SK-N-SH (cell line): ENCODE measurements at regions not wholly inside any gene's neighbourhood (a gene's known extent, or its start where the extent isn't known, plus 50 kb on each side); places are given as distances from the start of the nearest gene placed in this dataset.
A peak's percentile ranks its signal among the peaks of the same experiment; 100 is the strongest.

Experiments used
- CTCF ChIA-PET: fragments of 300-600, 350-600 bp; formaldehyde crosslinking; extraction: SDS; loops from one replicate; lab custom pipeline; 2021; lab: Yijun Ruan, JAX
- POLR2A ChIA-PET: fragments of 350-600 bp; sonication (Branson Sonifier 250); formaldehyde crosslinking; extraction: SDS; loops from one replicate; lab custom pipeline; 2020; ENCODE audit warnings: antibody characterized with exemption, inconsistent platforms; lab: Yijun Ruan, JAX
- DNase-seq: peaks from one replicate; pipeline ENCODE4 v3.0.0; 2012
- H2AFZ ChIP-seq: fragments of 200-600 bp; sonication (generic); 2 replicates; pipeline ENCODE4 v1.8.1; 2016; ENCODE audit warnings: antibody characterized with exemption, mild to moderate bottlenecking, low read depth
- H3F3A ChIP-seq: fragments of 200-600 bp; sonication (generic); replicated peaks from 2 replicates; pipeline ENCODE3; 2016; ENCODE audit warnings: antibody characterized with exemption, mild to moderate bottlenecking; ENCODE audit not compliant: insufficient read depth
- H3K27ac ChIP-seq, 2 experiments: fragments of 200-500 bp in 1 of 2; fragments of 200-600 bp in 1 of 2; sonication (Bioruptor generic) in 1 of 2; sonication (generic), shearing (Covaris generic) in 1 of 2; 2 replicates each; pipeline versions ENCODE4 v1.5.1 to v1.6.1; 2014 to 2016; ENCODE audit warnings: low read depth in 2 of 2, inconsistent platforms in 1 of 2, low read length in 1 of 2, mild to moderate bottlenecking in 1 of 2, mixed read lengths in 1 of 2
- H3K27me3 ChIP-seq: fragments of 200-600 bp; sonication (generic), shearing (Covaris generic); 2 replicates; pipeline ENCODE4 v1.6.1; 2016; ENCODE audit warnings: mixed run types; ENCODE audit not compliant: insufficient read depth
- H3K36me3 ChIP-seq, 2 experiments: fragments of 200-500 bp in 1 of 2; fragments of 200-600 bp in 1 of 2; sonication (Bioruptor generic) in 1 of 2; sonication (generic) in 1 of 2; replicated peaks in 1 of 2; 2 replicates each; pipeline versions ENCODE3 to v1.5.1; 2014 to 2016; ENCODE audit warnings: low read length in 1 of 2, mild to moderate bottlenecking in 1 of 2; ENCODE audit not compliant: insufficient read depth in 2 of 2, control insufficient read depth in 1 of 2
- H3K4me1 ChIP-seq, 2 experiments: fragments of 200-500 bp in 1 of 2; fragments of 200-600 bp in 1 of 2; sonication (Bioruptor generic) in 1 of 2; sonication (generic), shearing (Covaris generic) in 1 of 2; 2 replicates each; pipeline versions ENCODE4 v1.5.1 to v1.6.1; 2014 to 2016; ENCODE audit warnings: low read depth in 1 of 2, low read length in 1 of 2, mixed run types in 1 of 2; ENCODE audit not compliant: insufficient read depth in 2 of 2, control insufficient read depth in 1 of 2
- H3K4me2 ChIP-seq: fragments of 200-600 bp; sonication (generic), shearing (Covaris generic); 2 replicates; pipeline ENCODE4 v1.6.1; 2017; ENCODE audit warnings: mixed run types
- H3K4me3 ChIP-seq, 2 experiments: fragments of 200-500 bp in 1 of 2; fragments of 200-600 bp in 1 of 2; sonication (Bioruptor generic) in 1 of 2; sonication (generic), shearing (Covaris generic) in 1 of 2; 2 replicates each; pipeline versions ENCODE4 v1.5.1 to v1.8.1; 2014 to 2016; ENCODE audit warnings: low read depth in 2 of 2, inconsistent platforms in 1 of 2, low read length in 1 of 2, mild to moderate bottlenecking in 1 of 2, mixed read lengths in 1 of 2, moderate library complexity in 1 of 2
- H3K79me2 ChIP-seq: fragments of 200-600 bp; sonication (generic); 2 replicates; pipeline ENCODE4 v1.8.1; 2017; ENCODE audit warnings: mild to moderate bottlenecking; ENCODE audit not compliant: insufficient read depth
- H3K9ac ChIP-seq: fragments of 200-600 bp; sonication (generic); 2 replicates; pipeline ENCODE4 v1.6.1; 2017; ENCODE audit warnings: mixed run types
- H3K9me2 ChIP-seq: fragments of 200-600 bp; sonication (generic); 2 replicates; pipeline ENCODE4 v1.6.1; 2017; ENCODE audit warnings: mixed run types
- H3K9me3 ChIP-seq: fragments of 200-600 bp; sonication (generic); 2 replicates; pipeline ENCODE4 v1.6.1; 2017; ENCODE audit warnings: mixed run types, mild to moderate bottlenecking, moderate library complexity
- H4K20me1 ChIP-seq: fragments of 200-600 bp; sonication (generic); 2 replicates; pipeline ENCODE4 v1.6.1; 2017; ENCODE audit warnings: mild to moderate bottlenecking, mixed run types; ENCODE audit not compliant: insufficient read depth
- CHD2 ChIP-seq: fragments of 150-350 bp; IDR thresholded peaks from 2 replicates; pipeline ENCODE4 v1.6.1; 2018; ENCODE audit warnings: low read length; ENCODE audit not compliant: partially characterized antibody
- CTCF ChIP-seq: fragments of 200-600 bp; sonication (generic); IDR thresholded peaks from 2 replicates; pipeline ENCODE4 v1.6.1; 2017; ENCODE audit warnings: antibody characterized with exemption, mild to moderate bottlenecking, moderate library complexity
- ELF1 ChIP-seq: IDR thresholded peaks from 2 replicates; pipeline ENCODE4 v1.4.0; 2012
- EP300 ChIP-seq, 2 experiments: IDR thresholded peaks; 2 replicates each; pipeline versions ENCODE4 v1.4.0 to v1.6.1; 2012; ENCODE audit warnings: borderline replicate concordance in 1 of 2, low read depth in 1 of 2, low read length in 1 of 2
- EZH2phosphoT487 ChIP-seq: fragments of 200-600 bp; sonication (generic); IDR thresholded peaks from 2 replicates; pipeline ENCODE4 v1.6.1; 2017; ENCODE audit warnings: low read depth, mixed run types, mild to moderate bottlenecking, antibody characterized with exemption, moderate library complexity, borderline replicate concordance
- FOSL2 ChIP-seq: IDR thresholded peaks from 2 replicates; pipeline ENCODE4 v1.4.0; 2012; ENCODE audit warnings: low read depth, mild to moderate bottlenecking, moderate library complexity, borderline replicate concordance
- GABPA ChIP-seq: IDR thresholded peaks from 2 replicates; pipeline ENCODE4 v1.4.0; 2012; ENCODE audit warnings: low read depth, mild to moderate bottlenecking
- JUND ChIP-seq: IDR thresholded peaks from 2 replicates; pipeline ENCODE4 v1.4.0; 2012
- MAX ChIP-seq: IDR thresholded peaks from 2 replicates; pipeline ENCODE4 v1.4.0; 2012; ENCODE audit warnings: low read depth
- MEF2A ChIP-seq: IDR thresholded peaks from 2 replicates; pipeline ENCODE4 v1.4.0; 2012; ENCODE audit warnings: low read depth, borderline replicate concordance
- NFIC ChIP-seq: IDR thresholded peaks from 2 replicates; pipeline ENCODE4 v1.4.0; 2012; ENCODE audit warnings: borderline replicate concordance
- NRF1 ChIP-seq: IDR thresholded peaks from 2 replicates; pipeline ENCODE4 v1.6.1; 2012; ENCODE audit warnings: low read depth, mild to moderate bottlenecking, low read length
- RFX5 ChIP-seq: IDR thresholded peaks from 2 replicates; pipeline ENCODE4 v1.6.1; 2012; ENCODE audit warnings: mild to moderate bottlenecking, improper control_type of control experiment, low read length
- RXRA ChIP-seq: IDR thresholded peaks from 2 replicates; pipeline ENCODE4 v1.4.0; 2012; ENCODE audit warnings: low read depth, mild to moderate bottlenecking, borderline replicate concordance
- SMC3 ChIP-seq: IDR thresholded peaks from 2 replicates; pipeline ENCODE4 v1.6.1; 2012; ENCODE audit warnings: low read depth, low read length, improper control_type of control experiment
- TAF1 ChIP-seq: IDR thresholded peaks from 2 replicates; pipeline ENCODE4 v1.6.1; 2012; ENCODE audit warnings: low read depth, mild to moderate bottlenecking, low read length, moderate library complexity, borderline replicate concordance
- TEAD4 ChIP-seq: IDR thresholded peaks from 2 replicates; pipeline ENCODE4 v1.4.0; 2012; ENCODE audit warnings: mild to moderate bottlenecking, borderline replicate concordance; ENCODE audit not compliant: insufficient read depth
- USF2 ChIP-seq: fragments of 150-350 bp; IDR thresholded peaks from 2 replicates; pipeline ENCODE4 v1.6.1; 2017; ENCODE audit warnings: antibody characterized with exemption, low read length, low read depth, borderline replicate concordance
- WGBS: methylation state at CpG from one replicate; pipeline ENCODE4 v1.1.6; 2017; ENCODE audit warnings: low lambda C conversion rate; 5-methylcytosine and 5-hydroxymethylcytosine counted together
- TF ChIP-seq, protein P1 (sequence below): IDR thresholded peaks from 2 replicates; pipeline ENCODE4 v1.6.1; 2012; ENCODE audit warnings: mild to moderate bottlenecking, low read depth, low read length, moderate library complexity

DNA sequence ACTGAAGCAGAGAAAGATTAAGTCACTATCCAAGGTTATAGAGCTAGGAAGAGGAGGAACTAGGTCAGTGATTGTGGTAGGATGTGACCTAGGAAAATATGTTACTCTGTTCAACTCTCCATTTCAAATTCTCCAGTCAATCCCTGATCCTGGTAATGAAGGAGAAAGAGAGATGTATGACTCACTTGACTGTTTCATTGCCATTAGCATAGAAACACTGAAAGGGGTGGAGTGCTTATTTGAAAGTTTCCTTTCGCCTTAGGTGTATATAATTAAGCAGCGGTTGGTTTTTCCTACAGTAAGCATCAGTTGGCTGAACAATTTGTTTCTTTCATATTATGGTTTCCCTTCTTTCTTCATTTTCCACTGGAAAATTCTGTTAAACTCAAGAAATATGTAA lies 198.1 kb upstream of the CSNK1A1L start (continued):
- no peak for TF ChIP-seq NRF1
- TF ChIP-seq, protein P1, sequence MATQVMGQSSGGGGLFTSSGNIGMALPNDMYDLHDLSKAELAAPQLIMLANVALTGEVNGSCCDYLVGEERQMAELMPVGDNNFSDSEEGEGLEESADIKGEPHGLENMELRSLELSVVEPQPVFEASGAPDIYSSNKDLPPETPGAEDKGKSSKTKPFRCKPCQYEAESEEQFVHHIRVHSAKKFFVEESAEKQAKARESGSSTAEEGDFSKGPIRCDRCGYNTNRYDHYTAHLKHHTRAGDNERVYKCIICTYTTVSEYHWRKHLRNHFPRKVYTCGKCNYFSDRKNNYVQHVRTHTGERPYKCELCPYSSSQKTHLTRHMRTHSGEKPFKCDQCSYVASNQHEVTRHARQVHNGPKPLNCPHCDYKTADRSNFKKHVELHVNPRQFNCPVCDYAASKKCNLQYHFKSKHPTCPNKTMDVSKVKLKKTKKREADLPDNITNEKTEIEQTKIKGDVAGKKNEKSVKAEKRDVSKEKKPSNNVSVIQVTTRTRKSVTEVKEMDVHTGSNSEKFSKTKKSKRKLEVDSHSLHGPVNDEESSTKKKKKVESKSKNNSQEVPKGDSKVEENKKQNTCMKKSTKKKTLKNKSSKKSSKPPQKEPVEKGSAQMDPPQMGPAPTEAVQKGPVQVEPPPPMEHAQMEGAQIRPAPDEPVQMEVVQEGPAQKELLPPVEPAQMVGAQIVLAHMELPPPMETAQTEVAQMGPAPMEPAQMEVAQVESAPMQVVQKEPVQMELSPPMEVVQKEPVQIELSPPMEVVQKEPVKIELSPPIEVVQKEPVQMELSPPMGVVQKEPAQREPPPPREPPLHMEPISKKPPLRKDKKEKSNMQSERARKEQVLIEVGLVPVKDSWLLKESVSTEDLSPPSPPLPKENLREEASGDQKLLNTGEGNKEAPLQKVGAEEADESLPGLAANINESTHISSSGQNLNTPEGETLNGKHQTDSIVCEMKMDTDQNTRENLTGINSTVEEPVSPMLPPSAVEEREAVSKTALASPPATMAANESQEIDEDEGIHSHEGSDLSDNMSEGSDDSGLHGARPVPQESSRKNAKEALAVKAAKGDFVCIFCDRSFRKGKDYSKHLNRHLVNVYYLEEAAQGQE: no peak

GRCh38 chr13:37302686-37303085 lies 197.2 kb upstream of the CSNK1A1L start:
- 4% methylated on average over 1 of the region's 1 CpG for WGBS
- Histone ChIP-seq H3K36me3 (no peaks in the 10 kb centered on the region), H3K27ac (no peak overlapping the region), H3K9me3 (no peaks in the 10 kb centered on the region), H3K4me3 (no peak overlapping the region), H3K27me3 (no peaks in the 10 kb centered on the region), H3K79me2 (no peaks in the 10 kb centered on the region), H3K9me2 (no peaks in the 10 kb centered on the region), H3K9ac (no peak overlapping the region), H3K4me2 (no peak overlapping the region), H3K4me1 (peaks cover 0 to 4% of the 10 kb centered on the region in 2 experiments; a peak in 1 of 4 replicates), H2AFZ (peak overlapping the region; percentile 20), H3F3A (peaks cover 9% of the 10 kb centered on the region), H4K20me1 (no peaks in the 10 kb centered on the region)
- TF ChIP-seq NFIC (no peak), ELF1 (no peak), TAF1 (no peak), TEAD4 (no peak), NRF1 (no peak), JUND (no peak), SMC3 (no peak), MAX (no peak), CTCF (no peak)
- CTCF ChIA-PET: no interaction called here
- DNase-seq: no peak
- POLR2A ChIA-PET: no interaction called here

DNA sequence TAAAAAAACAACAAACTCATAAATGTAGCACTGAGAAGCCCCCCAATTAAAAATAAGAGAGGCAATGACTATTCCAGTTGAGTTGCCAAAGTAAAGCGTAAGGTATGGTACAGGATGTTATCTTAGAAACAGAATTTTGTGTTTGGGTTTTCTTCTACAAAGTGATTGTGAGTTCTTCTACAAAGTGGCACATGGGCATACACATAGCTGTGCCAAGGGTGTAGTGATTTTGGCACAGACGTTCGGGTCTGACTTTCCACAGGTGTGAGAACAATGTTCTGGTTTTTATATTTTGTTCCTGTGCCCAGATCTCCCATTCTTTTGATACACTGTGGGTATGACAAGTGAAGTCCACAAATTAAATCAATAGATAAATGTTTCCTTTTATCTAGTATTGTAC lies 190.1 kb upstream of the CSNK1A1L start:
- Histone ChIP-seq H4K20me1 (no peaks in the 10 kb centered on the region), H3K9me2 (no peaks in the 10 kb centered on the region), H3K36me3 (no peaks in the 10 kb centered on the region), H3K79me2 (no peaks in the 10 kb centered on the region), H2AFZ (0 out of 2 replicates have a peak overlapping the region, but pooled peaks have one; percentile 10), H3K4me2 (no peak overlapping the region), H3K27me3 (no peaks in the 10 kb centered on the region), H3K9me3 (no peaks in the 10 kb centered on the region), H3K4me1 (no peaks in the 10 kb centered on the region), H3K27ac (peak overlapping the region in 1 of 2 experiments; percentile 37; a peak in 2 of 4 replicates), H3K4me3 (no peak overlapping the region), H3F3A (no peaks in the 10 kb centered on the region), H3K9ac (no peak overlapping the region)
- POLR2A ChIA-PET: no interaction called here
- 23% methylated on average over 3 of the region's 3 CpGs for WGBS
- no peak for DNase-seq
- CTCF ChIA-PET: no interaction called here
- no peak for TF ChIP-seq RFX5
- no peak for TF ChIP-seq GABPA
- TF ChIP-seq CHD2: no peak
- no peak for TF ChIP-seq NRF1
- TF ChIP-seq FOSL2: no peak
- TF ChIP-seq MEF2A: no peak
- TF ChIP-seq EP300 (IDR thresholded peaks at IDR 0.05; ENCODE audit: borderline replicate concordance in 1 of 2, low read depth in 1 of 2, low read length in 1 of 2): no peak
- no peak for TF ChIP-seq NFIC
- no peak for TF ChIP-seq RXRA
- no peak for TF ChIP-seq USF2
- no peak for TF ChIP-seq MAX
- TF ChIP-seq SMC3: no peak
- TF ChIP-seq EZH2phosphoT487: no peak
